Activated naive CD8-positive, alpha-beta T cell treated with anti-CD3 and anti-CD28 coated beads for 36 hours (primary cell): ENCODE measurements at regions not wholly inside any gene's neighbourhood (a gene's known extent, or its start where the extent isn't known, plus 50 kb on each side); places are given as distances from the start of the nearest gene placed in this dataset.

ENCODE experiments used
- DNase-seq: peaks from one replicate; pipeline ENCODE4 v3.0.0; 2021
- H3K27ac Mint-ChIP-seq: one replicate; pipeline ENCODE4 v1.8.0; 2022; ENCODE audit warnings: mild to moderate bottlenecking, moderate library complexity, mixed read lengths
- H3K27me3 Mint-ChIP-seq: one replicate; pipeline ENCODE4 v1.8.0; 2022; ENCODE audit warnings: mild to moderate bottlenecking, mixed read lengths
- H3K36me3 Mint-ChIP-seq: one replicate; pipeline ENCODE4 v1.8.0; 2021; ENCODE audit warnings: mild to moderate bottlenecking, mixed read lengths
- H3K4me1 Mint-ChIP-seq: one replicate; pipeline ENCODE4 v1.8.0; 2021; ENCODE audit warnings: mixed read lengths
- H3K4me3 Mint-ChIP-seq: one replicate; pipeline ENCODE4 v1.8.0; 2022; ENCODE audit warnings: mild to moderate bottlenecking, moderate library complexity, mixed read lengths
- H3K9me3 Mint-ChIP-seq: one replicate; pipeline ENCODE4 v1.8.0; 2022; ENCODE audit warnings: mixed read lengths

- Mint-ChIP-seq H3K9me3 (no peaks in the 10 kb centered on the region), H3K4me3 (no peak overlapping the region), H3K36me3 (no peaks in the 10 kb centered on the region), H3K4me1 (no peaks in the 10 kb centered on the region), H3K27ac (no peak overlapping the region), H3K27me3 (peaks cover 6% of the 10 kb centered on the region)
- DNase-seq = no peak
These were observed 341.8 kb upstream of the SMARCA2 start for GRCh38 chr9:1673300-1673699.

- Mint-ChIP-seq H3K4me3 (no peak overlapping the region), H3K36me3 (no peaks in the 10 kb centered on the region), H3K27ac (no peak overlapping the region), H3K4me1 (no peaks in the 10 kb centered on the region), H3K9me3 (no peaks in the 10 kb centered on the region), H3K27me3 (peaks cover 6% of the 10 kb centered on the region)
- DNase-seq = no peak
These were observed 338.4 kb upstream of the SMARCA2 start for GRCh38 chr9:1676771-1677170.

GRCh38 chr9:1683951-1684350 is 331.2 kb upstream of the SMARCA2 start:
- Mint-ChIP-seq H3K4me1 (no peaks in the 10 kb centered on the region), H3K4me3 (no peak overlapping the region), H3K27me3 (peaks cover 17% of the 10 kb centered on the region), H3K27ac (no peak overlapping the region), H3K9me3 (no peaks in the 10 kb centered on the region), H3K36me3 (no peaks in the 10 kb centered on the region)
- DNase-seq = no peak

GRCh38 chr9:1698991-1699390 is 316.2 kb upstream of the SMARCA2 start:
- Mint-ChIP-seq H3K36me3 (no peaks in the 10 kb centered on the region), H3K27me3 (peaks cover 35% of the 10 kb centered on the region), H3K27ac (no peak overlapping the region), H3K9me3 (peaks cover 2% of the 10 kb centered on the region), H3K4me3 (no peak overlapping the region), H3K4me1 (no peaks in the 10 kb centered on the region)
- no peak for DNase-seq

GRCh38 chr9:1701113-1701512 is 314.0 kb upstream of the SMARCA2 start:
- H3K36me3 Mint-ChIP-seq = no peaks in the 10 kb centered on the region
- H3K27me3 Mint-ChIP-seq = peaks cover 37% of the 10 kb centered on the region
- H3K4me1 Mint-ChIP-seq = no peaks in the 10 kb centered on the region
- H3K4me3 Mint-ChIP-seq = no peak overlapping the region
- no peak for DNase-seq
- H3K9me3 Mint-ChIP-seq = no peaks in the 10 kb centered on the region
- H3K27ac Mint-ChIP-seq = no peak overlapping the region

- H3K27me3 Mint-ChIP-seq = peaks cover 49% of the 10 kb centered on the region
- no peak for DNase-seq
- H3K4me1 Mint-ChIP-seq = no peaks in the 10 kb centered on the region
- no peak overlapping the region for H3K4me3 Mint-ChIP-seq
- H3K36me3 Mint-ChIP-seq = no peaks in the 10 kb centered on the region
- H3K27ac Mint-ChIP-seq = no peak overlapping the region
- no peaks in the 10 kb centered on the region for H3K9me3 Mint-ChIP-seq
These were observed 312.4 kb upstream of the SMARCA2 start for GRCh38 chr9:1702701-1703100.

GRCh38 chr9:1707291-1707690 is 307.9 kb upstream of the SMARCA2 start:
- no peak overlapping the region for H3K27ac Mint-ChIP-seq
- H3K36me3 Mint-ChIP-seq = no peaks in the 10 kb centered on the region
- H3K4me3 Mint-ChIP-seq = no peak overlapping the region
- no peaks in the 10 kb centered on the region for H3K4me1 Mint-ChIP-seq
- peaks cover 42% of the 10 kb centered on the region for H3K27me3 Mint-ChIP-seq
- H3K9me3 Mint-ChIP-seq = no peaks in the 10 kb centered on the region
- DNase-seq = no peak

GRCh38 chr9:1708219-1708618 is 306.9 kb upstream of the SMARCA2 start:
- Mint-ChIP-seq H3K27me3 (peaks cover 39% of the 10 kb centered on the region), H3K4me1 (no peaks in the 10 kb centered on the region), H3K4me3 (no peak overlapping the region), H3K9me3 (no peaks in the 10 kb centered on the region), H3K27ac (no peak overlapping the region), H3K36me3 (no peaks in the 10 kb centered on the region)
- DNase-seq = no peak

GRCh38 chr9:1709347-1709746 is 305.8 kb upstream of the SMARCA2 start:
- no peaks in the 10 kb centered on the region for H3K4me1 Mint-ChIP-seq

GRCh38 chr9:1712861-1713450 is 302.2 kb upstream of the SMARCA2 start:
- no peak for DNase-seq
- Mint-ChIP-seq H3K27me3 (peaks cover 20% of the 10 kb centered on the region), H3K4me1 (no peaks in the 10 kb centered on the region), H3K4me3 (no peak overlapping the region), H3K36me3 (no peaks in the 10 kb centered on the region), H3K9me3 (no peaks in the 10 kb centered on the region), H3K27ac (no peak overlapping the region)

More at GRCh38 chr9:1709347-1709746, 305.8 kb upstream of the SMARCA2 start:
- no peak overlapping the region for H3K4me3 Mint-ChIP-seq
- H3K27me3 Mint-ChIP-seq = peaks cover 37% of the 10 kb centered on the region
- no peaks in the 10 kb centered on the region for H3K36me3 Mint-ChIP-seq
- H3K9me3 Mint-ChIP-seq = no peaks in the 10 kb centered on the region
- no peak for DNase-seq
- no peak overlapping the region for H3K27ac Mint-ChIP-seq

GRCh38 chr9:1713841-1714240 is 301.3 kb upstream of the SMARCA2 start:
- H3K9me3 Mint-ChIP-seq = no peaks in the 10 kb centered on the region
- H3K36me3 Mint-ChIP-seq = no peaks in the 10 kb centered on the region
- H3K27me3 Mint-ChIP-seq = peaks cover 16% of the 10 kb centered on the region
- H3K4me1 Mint-ChIP-seq = no peaks in the 10 kb centered on the region
- no peak overlapping the region for H3K27ac Mint-ChIP-seq
- DNase-seq = no peak
- H3K4me3 Mint-ChIP-seq = no peak overlapping the region

GRCh38 chr9:1717882-1718281 is 297.3 kb upstream of the SMARCA2 start:
- Mint-ChIP-seq H3K4me3 (no peak overlapping the region), H3K36me3 (no peaks in the 10 kb centered on the region), H3K27ac (no peak overlapping the region), H3K27me3 (peaks cover 9% of the 10 kb centered on the region), H3K4me1 (no peaks in the 10 kb centered on the region), H3K9me3 (no peaks in the 10 kb centered on the region)
- DNase-seq = no peak

GRCh38 chr9:1718836-1719235 is 296.3 kb upstream of the SMARCA2 start:
- H3K36me3 Mint-ChIP-seq = no peaks in the 10 kb centered on the region
- H3K4me3 Mint-ChIP-seq = no peak overlapping the region
- H3K9me3 Mint-ChIP-seq = no peaks in the 10 kb centered on the region
- no peak for DNase-seq
- H3K27ac Mint-ChIP-seq = no peak overlapping the region
- H3K4me1 Mint-ChIP-seq = no peaks in the 10 kb centered on the region
- H3K27me3 Mint-ChIP-seq = peaks cover 16% of the 10 kb centered on the region

GRCh38 chr9:1721196-1721595 is 294.0 kb upstream of the SMARCA2 start:
- Mint-ChIP-seq H3K27ac (no peak overlapping the region), H3K36me3 (no peaks in the 10 kb centered on the region), H3K27me3 (peaks cover 13% of the 10 kb centered on the region), H3K4me3 (no peak overlapping the region), H3K9me3 (no peaks in the 10 kb centered on the region), H3K4me1 (no peaks in the 10 kb centered on the region)
- DNase-seq = no peak

GRCh38 chr9:1722404-1722803 is 292.7 kb upstream of the SMARCA2 start:
- no peak overlapping the region for H3K27ac Mint-ChIP-seq
- peaks cover 15% of the 10 kb centered on the region for H3K27me3 Mint-ChIP-seq
- H3K9me3 Mint-ChIP-seq = no peaks in the 10 kb centered on the region
- DNase-seq = no peak
- H3K4me3 Mint-ChIP-seq = no peak overlapping the region
- no peaks in the 10 kb centered on the region for H3K36me3 Mint-ChIP-seq
- H3K4me1 Mint-ChIP-seq = peaks cover 2% of the 10 kb centered on the region

GRCh38 chr9:1723522-1724015 is 291.6 kb upstream of the SMARCA2 start:
- H3K9me3 Mint-ChIP-seq = no peaks in the 10 kb centered on the region
- no peak overlapping the region for H3K4me3 Mint-ChIP-seq
- H3K27ac Mint-ChIP-seq = no peak overlapping the region
- DNase-seq = no peak
- peaks cover 15% of the 10 kb centered on the region for H3K27me3 Mint-ChIP-seq
- peaks cover 2% of the 10 kb centered on the region for H3K4me1 Mint-ChIP-seq
- H3K36me3 Mint-ChIP-seq = no peaks in the 10 kb centered on the region
